Non-pigmented ciliary epithelial cell (primary cell): ENCODE measurements at regions not wholly inside any gene's neighbourhood (a gene's known extent, or its start where the extent isn't known, plus 50 kb on each side); places are given as distances from the start of the nearest gene placed in this dataset.

Source experiments
- DNase-seq: peaks from one replicate; pipeline ENCODE4 v3.0.0-alpha.2; 2010; ENCODE audit warnings: low read depth

DNA sequence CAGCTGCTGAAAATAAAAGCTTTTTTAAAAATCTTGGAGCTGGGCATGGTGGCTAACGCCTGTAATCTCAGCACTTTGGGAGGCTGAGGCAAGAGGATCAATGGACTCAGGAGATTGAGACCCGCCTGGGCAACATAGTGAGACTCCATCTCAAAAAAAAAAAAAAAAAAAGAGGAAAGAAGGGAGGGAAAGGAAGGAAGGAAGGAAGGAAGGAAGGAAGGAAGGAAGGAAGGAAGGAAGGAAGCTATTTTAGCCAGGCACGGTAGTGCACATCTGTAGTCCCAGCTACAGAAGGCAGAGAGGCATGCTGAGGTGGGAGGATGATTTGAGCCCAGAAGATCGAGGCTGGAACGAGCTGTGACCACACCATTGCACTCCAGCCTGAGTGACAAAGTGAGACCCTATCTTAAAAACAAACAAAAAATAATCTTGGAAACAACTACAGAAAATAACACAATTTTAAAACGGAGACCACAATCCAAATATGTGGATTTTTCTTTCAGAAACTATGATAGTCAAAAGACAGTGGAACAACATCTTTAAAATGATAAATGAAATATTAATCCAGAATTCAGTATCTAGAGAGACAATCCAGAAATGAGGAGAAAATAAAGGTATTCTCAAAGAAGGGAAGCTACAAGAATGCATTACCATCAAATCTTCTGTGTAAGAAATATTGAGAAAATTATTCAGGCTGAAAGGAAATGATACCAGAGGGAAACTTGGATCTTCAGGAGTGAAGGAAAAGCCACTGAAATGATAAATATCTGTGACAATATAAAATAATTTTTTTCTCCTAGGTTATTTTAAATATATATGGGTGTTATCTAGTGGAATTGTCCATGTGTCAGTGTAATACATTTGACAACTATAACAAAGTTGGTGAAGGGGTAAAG is 182.0 kb downstream of the GPX5 start:
- DNase-seq, result no peak

GRCh38 chr6:28709478-28710349 is 184.0 kb downstream of the GPX5 start:
- no peak for DNase-seq

- no peak for DNase-seq
These were observed 184.9 kb downstream of the GPX5 start for GRCh38 chr6:28710466-28711191.

DNA sequence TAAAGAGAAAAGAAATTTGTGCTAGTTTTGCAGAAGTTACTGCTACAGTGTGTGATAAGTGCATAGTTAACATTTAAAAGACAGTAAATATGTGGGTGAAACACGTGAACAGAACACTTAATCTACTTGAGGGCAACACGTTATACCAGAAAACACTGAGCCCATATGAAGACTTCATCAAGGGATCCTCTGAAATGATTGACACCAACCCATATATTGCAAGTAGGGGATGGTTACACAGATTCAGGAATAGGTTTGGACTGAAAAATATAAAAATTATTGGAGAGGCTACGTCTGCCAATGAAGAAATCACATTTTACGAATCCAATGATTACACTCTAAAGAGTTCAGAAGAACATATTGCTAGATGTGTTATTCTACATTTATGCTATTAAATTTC is 185.6 kb downstream of the GPX5 start:
- no peak for DNase-seq

- DNase-seq, result no peak
These were observed 186.2 kb downstream of the GPX5 start for GRCh38 chr6:28711788-28712341.

DNA sequence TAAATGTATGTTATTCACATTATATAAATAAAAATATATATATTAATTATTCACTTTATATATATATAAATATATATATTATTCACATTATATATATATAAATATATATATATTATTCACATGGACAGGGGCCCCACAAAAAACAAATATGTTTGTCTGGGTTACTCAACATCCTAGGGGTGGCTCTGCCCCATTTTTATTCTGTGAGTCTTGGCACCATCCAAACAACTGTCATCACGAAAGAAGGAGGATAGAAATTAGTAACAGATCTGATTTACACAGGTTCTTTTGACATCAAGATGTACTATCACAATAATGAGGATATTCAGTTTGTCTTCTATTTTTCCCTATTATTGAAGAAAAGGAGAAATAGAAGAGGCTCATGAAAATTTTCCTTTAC is 187.3 kb downstream of the GPX5 start:
- no peak for DNase-seq

DNA sequence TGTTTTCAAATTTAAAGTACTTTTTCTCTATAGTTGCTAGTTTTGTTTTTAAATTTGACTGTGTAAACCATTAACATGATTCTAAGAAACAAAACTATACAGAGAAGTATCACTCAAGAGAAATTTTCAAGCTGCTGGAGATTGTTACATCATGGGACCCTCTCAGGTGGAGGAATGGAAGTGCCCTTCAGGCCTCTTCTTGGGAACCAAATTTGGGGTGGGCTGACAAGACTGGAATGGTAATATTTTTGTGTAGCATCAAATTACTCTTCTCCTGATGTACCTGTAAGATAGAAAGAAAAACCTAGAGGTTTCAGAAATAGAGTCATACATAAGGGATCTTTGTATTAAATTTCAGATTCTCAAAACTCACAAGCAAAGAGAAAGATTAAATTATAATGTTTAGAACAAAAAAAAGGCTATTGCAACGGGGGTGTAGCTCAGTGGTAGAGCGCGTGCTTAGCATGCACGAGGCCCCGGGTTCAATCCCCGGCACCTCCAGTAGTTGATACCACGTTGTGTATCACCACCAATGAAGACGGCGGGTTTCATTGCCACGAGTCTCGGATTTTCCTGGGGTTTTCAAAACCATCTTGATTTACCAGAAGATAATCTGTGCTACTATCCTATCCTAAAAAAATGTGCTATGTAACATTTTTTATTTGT is 193.7 kb downstream of the GPX5 start:
- DNase-seq, result no peak

- DNase-seq, result no peak
These were observed 194.9 kb downstream of the GPX5 start for GRCh38 chr6:28720357-28721231.

- DNase-seq, result no peak
These were observed 195.7 kb downstream of the GPX5 start for GRCh38 chr6:28721372-28721771.

- DNase-seq, result no peak
These were observed 198.7 kb downstream of the GPX5 start for GRCh38 chr6:28724395-28724794.

DNA sequence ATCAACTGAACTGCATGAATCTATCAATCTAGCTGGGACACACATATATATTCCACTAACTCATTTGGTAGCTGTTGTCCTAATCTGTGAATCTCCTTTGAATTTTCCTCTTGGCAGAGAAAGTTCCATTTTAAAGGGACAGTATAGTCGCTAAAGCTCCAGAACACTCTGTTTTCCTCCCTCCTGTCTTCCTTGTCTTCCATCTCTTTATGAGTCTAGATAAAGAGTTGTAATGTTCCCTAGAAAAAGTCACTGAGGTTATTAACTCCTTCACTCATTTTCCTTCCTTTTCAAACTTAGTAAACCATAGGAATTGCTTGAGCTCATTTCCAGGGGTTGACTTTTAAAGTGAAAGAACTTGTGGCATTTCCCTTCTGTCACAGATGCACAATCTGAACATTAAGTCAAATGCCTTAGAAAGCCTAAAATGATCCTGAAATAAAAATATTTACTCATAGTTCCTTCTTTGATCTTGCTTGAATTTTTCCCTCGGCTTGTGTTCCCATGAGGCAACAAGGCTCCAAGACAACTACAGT is 198.4 kb downstream of the TRIM27 start:
- no peak for DNase-seq

DNA sequence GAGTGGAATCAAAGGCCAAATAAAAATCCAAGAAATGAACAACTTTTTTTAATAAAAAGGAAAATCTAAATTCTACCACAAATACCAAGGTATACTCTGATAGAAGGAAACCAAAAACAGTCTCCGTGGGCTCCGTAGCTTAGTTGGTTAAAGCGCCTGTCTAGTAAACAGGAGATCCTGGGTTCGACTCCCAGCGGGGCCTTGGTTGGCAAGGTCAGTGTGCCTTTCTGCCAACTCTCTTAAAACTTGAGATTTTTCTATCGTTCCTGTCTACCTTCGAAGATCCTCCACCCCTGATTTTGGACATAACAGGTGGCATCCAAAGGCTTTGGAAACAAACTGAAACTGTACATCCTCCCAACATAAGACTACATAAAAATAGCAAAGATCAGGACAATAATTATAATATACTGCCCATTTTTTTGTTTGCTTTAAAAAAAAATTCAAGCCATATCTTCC is 197.9 kb downstream of the TRIM27 start:
- no peak for DNase-seq

DNA sequence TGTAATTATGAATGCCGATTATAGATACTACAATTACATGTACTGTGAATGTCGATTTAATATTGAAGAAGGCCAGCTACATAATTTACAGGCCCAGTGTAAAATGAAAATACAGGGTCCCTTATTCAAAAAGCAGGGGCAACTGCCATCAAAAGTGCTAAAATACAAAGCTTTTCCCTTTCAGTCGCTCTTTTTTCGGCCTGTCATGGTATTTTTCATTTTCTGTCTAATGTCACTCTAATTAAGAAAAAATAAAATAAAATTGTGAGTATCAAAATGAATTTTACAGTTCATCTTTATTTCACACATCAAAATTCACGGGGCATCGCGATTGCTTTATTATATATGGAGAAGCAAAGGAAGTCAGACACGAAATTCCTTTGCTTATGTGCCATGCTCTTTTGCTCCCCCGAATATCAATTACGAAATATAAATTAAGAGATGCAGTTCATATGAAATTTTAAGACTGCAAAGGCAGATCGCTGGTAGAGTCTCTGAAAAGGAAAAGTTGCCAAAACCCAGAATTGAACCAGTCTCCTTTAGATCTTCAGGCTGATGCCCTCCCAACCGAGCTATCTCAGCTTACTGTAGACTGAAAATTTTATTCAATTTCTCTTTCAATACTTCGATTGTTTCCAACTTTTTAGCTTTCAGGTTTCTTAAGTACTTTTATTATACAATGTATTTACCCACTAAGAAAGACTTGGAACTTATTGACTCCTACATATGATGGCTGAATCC is 197.0 kb downstream of the TRIM27 start:
- no peak for DNase-seq

- no peak for DNase-seq
These were observed 196.1 kb downstream of the TRIM27 start for GRCh38 chr6:28727559-28728211.

DNA sequence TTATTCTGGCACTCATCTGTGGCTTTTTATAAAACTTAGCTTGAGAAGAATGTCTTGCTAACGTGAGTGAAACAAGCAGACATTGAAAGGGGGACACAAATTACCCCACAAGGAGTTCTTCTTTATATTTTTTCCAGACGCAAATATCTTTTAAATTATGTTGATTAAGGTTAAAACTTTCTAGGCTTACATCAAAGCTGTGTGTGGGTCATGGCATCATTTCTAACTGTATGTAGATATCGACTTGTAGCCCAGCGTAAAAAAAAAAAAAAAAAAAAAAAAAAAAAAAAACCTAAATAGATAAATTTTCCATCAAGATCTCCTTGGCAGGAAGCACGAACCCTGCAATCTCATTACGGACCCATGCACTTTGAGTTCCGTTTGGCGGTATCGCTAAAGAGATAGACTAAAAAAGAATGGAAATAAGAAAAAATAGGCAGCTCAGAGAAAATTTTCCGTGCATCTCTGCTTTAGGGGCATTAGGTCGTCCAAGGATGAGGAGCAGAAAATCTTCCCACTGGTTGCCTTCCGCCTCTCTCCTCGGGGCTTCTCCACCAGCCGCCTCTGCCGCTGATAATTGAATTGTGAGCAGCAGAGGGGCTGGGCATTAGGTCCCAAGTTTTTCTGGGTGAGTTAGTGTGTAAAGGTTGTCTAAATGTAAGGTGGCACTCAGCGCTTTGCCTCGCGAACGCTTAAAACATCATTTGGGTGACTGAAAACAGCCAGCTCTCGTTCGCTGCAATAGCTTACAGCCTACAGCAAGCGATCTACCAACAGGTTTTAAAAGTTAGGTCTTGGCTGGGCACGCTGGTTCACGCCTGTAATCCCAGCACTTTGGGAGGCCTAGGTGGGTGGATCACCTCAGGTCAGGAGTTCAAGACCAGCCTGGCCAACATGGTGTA is 194.0 kb downstream of the TRIM27 start:
- DNase-seq, result no peak

DNA sequence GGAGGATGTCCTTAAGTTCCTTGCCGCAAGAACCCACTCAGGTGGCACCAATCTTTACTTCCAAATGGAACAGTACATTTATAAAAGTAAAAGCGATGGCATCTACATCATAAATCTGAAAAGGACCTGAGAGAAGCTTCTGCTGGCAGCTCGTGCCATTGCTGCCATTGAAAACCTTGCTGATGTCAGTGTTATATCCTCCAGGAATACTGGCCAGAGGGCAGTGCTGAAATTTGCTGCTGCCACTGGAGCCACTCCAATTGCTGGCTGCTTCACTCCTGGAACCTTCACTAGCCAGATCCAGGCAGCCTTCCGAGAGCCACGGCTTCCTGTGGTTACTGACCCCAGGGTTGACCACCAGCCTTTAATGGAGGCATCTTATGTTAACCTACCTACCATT is 191.7 kb downstream of the TRIM27 start:
- DNase-seq, result no peak

DNA sequence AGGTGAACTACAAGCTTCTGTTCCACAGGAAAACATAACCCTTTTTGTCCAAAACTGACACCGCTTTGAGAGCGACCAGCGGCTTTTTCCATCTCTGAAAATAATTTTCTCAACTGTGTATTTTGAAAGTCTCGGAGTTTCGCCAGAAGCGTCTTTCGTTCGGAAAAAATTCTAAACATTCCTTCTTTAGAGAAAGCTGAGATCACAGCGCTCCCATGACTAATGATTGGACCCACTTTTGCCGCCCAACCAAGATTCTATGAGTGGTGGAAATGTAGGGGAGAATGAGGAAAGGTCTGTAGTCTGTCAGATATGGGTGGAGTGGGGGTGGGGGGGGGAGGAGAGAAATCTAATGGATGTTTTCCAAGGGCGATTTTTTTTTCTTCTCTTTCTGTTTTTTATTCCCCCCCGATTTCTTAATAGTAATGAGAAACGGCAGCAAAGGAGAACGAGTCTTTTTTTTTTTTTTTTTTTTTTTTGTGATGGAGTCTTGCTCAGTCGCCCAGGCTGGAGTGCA is 189.3 kb downstream of the TRIM27 start:
- no peak for DNase-seq

DNA sequence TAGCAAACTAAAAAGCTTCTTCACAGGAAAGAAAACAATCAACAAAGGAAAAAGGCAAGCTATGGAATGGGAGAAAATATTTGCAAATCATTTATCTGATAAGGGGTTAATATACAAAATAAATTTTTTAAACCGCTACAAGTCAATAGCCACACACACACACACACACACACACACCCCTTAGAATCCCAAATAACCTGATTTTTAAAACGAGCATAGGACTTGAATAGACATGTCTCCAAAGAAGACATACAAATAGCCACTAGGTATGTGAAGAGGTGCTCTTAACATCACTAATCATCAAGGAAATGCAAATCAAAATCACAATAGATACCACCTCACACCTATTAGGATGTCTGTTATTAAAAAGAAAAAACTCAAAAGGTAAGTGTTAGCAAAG is 187.7 kb downstream of the TRIM27 start:
- no peak for DNase-seq
